ENCODE measurements at regions not wholly inside any gene's neighbourhood (a gene's known extent, or its start where the extent isn't known, plus 50 kb on each side); places are given as distances from the start of the nearest gene placed in this dataset.

DNA sequence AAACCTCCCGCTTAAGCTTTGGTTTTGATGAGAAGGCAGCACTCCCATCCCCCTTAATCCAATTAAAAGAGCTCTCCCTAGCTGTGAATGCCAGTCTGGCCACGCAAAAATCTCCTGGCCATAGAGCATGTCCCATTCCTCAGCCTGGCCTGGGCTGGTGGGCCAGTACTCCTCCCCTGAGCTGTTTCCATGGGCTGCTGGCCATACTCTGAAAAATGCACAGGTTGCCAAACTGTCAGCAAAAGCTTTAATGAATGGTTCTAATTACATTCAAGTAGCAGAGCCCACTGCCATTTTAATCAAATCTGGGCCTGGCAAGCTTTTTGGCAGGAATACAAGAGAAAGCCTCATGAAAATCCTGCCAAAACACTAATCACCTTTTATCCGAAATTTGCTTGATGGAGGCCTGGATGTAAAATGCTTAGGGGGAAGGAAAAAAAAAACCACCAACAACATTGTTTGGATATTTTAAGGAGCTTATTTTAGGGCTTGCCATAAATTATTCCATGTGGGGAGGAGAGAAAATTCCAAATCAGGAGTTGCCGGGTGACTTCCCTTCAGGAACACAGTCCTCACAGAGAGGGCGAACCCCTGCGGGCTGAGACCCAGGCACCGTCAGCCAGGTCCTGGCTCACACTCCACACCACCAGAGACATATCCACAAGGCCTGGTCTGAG lies 243.3 kb downstream of the SEC61B start (continued):
- TF ChIP-seq, protein P1, sequence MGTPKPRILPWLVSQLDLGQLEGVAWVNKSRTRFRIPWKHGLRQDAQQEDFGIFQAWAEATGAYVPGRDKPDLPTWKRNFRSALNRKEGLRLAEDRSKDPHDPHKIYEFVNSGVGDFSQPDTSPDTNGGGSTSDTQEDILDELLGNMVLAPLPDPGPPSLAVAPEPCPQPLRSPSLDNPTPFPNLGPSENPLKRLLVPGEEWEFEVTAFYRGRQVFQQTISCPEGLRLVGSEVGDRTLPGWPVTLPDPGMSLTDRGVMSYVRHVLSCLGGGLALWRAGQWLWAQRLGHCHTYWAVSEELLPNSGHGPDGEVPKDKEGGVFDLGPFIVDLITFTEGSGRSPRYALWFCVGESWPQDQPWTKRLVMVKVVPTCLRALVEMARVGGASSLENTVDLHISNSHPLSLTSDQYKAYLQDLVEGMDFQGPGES (IDR thresholded peaks at IDR 0.05; ENCODE audit: low read depth, low read length): no peak
- TF ChIP-seq, protein P2, sequence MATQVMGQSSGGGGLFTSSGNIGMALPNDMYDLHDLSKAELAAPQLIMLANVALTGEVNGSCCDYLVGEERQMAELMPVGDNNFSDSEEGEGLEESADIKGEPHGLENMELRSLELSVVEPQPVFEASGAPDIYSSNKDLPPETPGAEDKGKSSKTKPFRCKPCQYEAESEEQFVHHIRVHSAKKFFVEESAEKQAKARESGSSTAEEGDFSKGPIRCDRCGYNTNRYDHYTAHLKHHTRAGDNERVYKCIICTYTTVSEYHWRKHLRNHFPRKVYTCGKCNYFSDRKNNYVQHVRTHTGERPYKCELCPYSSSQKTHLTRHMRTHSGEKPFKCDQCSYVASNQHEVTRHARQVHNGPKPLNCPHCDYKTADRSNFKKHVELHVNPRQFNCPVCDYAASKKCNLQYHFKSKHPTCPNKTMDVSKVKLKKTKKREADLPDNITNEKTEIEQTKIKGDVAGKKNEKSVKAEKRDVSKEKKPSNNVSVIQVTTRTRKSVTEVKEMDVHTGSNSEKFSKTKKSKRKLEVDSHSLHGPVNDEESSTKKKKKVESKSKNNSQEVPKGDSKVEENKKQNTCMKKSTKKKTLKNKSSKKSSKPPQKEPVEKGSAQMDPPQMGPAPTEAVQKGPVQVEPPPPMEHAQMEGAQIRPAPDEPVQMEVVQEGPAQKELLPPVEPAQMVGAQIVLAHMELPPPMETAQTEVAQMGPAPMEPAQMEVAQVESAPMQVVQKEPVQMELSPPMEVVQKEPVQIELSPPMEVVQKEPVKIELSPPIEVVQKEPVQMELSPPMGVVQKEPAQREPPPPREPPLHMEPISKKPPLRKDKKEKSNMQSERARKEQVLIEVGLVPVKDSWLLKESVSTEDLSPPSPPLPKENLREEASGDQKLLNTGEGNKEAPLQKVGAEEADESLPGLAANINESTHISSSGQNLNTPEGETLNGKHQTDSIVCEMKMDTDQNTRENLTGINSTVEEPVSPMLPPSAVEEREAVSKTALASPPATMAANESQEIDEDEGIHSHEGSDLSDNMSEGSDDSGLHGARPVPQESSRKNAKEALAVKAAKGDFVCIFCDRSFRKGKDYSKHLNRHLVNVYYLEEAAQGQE (IDR thresholded peaks at IDR 0.05; ENCODE audit: low read depth, low read length): no peak
- TF ChIP-seq ELF1 (IDR thresholded peaks at IDR 0.05): no peak
- TF ChIP-seq, protein P3, sequence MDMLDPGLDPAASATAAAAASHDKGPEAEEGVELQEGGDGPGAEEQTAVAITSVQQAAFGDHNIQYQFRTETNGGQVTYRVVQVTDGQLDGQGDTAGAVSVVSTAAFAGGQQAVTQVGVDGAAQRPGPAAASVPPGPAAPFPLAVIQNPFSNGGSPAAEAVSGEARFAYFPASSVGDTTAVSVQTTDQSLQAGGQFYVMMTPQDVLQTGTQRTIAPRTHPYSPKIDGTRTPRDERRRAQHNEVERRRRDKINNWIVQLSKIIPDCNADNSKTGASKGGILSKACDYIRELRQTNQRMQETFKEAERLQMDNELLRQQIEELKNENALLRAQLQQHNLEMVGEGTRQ (IDR thresholded peaks at IDR 0.05; ENCODE audit: borderline replicate concordance, low read depth, low read length): no peak
- no peak for TF ChIP-seq FOSL2 (IDR thresholded peaks at IDR 0.05; ENCODE audit: borderline replicate concordance, low read depth)
- peak; percentile 85 for TF ChIP-seq GATA2 (CRISPR knock-in tag; IDR thresholded peaks at IDR 0.05)
- TF ChIP-seq, protein P4, sequence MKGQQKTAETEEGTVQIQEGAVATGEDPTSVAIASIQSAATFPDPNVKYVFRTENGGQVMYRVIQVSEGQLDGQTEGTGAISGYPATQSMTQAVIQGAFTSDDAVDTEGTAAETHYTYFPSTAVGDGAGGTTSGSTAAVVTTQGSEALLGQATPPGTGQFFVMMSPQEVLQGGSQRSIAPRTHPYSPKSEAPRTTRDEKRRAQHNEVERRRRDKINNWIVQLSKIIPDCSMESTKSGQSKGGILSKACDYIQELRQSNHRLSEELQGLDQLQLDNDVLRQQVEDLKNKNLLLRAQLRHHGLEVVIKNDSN (IDR thresholded peaks at IDR 0.05; ENCODE audit: borderline replicate concordance, low read depth): no peak
- TF ChIP-seq, protein P5, sequence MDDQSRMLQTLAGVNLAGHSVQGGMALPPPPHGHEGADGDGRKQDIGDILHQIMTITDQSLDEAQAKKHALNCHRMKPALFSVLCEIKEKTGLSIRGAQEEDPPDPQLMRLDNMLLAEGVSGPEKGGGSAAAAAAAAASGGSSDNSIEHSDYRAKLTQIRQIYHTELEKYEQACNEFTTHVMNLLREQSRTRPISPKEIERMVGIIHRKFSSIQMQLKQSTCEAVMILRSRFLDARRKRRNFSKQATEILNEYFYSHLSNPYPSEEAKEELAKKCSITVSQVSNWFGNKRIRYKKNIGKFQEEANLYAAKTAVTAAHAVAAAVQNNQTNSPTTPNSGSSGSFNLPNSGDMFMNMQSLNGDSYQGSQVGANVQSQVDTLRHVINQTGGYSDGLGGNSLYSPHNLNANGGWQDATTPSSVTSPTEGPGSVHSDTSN (IDR thresholded peaks at IDR 0.05): peak; percentile 50; the same call in 1 of the 2 replicates
- peak; percentile 29; the same call in 1 of the 2 replicates for TF ChIP-seq SMC3 (IDR thresholded peaks at IDR 0.05; ENCODE audit: low read depth, low read length)
- no peak for TF ChIP-seq RXRA (IDR thresholded peaks at IDR 0.05; ENCODE audit: borderline replicate concordance, low read depth)
- no peak for TF ChIP-seq MEF2A (IDR thresholded peaks at IDR 0.05; ENCODE audit: borderline replicate concordance, low read depth)
- TF ChIP-seq RCOR1 (IDR thresholded peaks at IDR 0.05; ENCODE audit: low read length): peak; percentile 86
- no peak for TF ChIP-seq SIN3A (IDR thresholded peaks at IDR 0.05; ENCODE audit: borderline replicate concordance, low read depth, low read length)
- 0 out of 2 replicates have a peak, but pooled peaks have one; percentile 24 for TF ChIP-seq POLR2AphosphoS5 (IDR thresholded peaks at IDR 0.05; ENCODE audit: low read depth, low read length)
- TF ChIP-seq RAD21 (IDR thresholded peaks at IDR 0.05; ENCODE audit: low read length): peak; percentile 57
- peak; percentile 81 for TF ChIP-seq CHD2 (IDR thresholded peaks at IDR 0.05; ENCODE audit: low read length, partially characterized antibody)
